ENCODE measurements at regions not wholly inside any gene's neighbourhood (a gene's known extent, or its start where the extent isn't known, plus 50 kb on each side); places are given as distances from the start of the nearest gene placed in this dataset.

GRCh38 chr17:68184816-68185436, 62.9 kb upstream of the AMZ2 start:
- no peak for DNase-seq (ENCODE audit: low read depth)

- no peak for DNase-seq (ENCODE audit: low read depth)
Measured at GRCh38 chr17:68185820-68186219, 62.0 kb upstream of the AMZ2 start.

- no peak for DNase-seq (ENCODE audit: low read depth)
Measured at GRCh38 chr17:68190495-68190894, 57.3 kb upstream of the AMZ2 start.

- DNase-seq (ENCODE audit: low read depth), result no peak
Measured at GRCh38 chr17:68195667-68196393, 52.0 kb upstream of the AMZ2 start.

GRCh38 chr17:68196394-68197090, 51.3 kb upstream of the AMZ2 start:
- no peak for DNase-seq (ENCODE audit: low read depth)

- DNase-seq (ENCODE audit: low read depth), result no peak
Measured at GRCh38 chr17:68197091-68197996, 50.5 kb upstream of the AMZ2 start.

- no peak for DNase-seq (ENCODE audit: low read depth)
Measured at GRCh38 chr17:68197997-68198930, 49.6 kb upstream of the AMZ2 start.

Data from GM04504 (cell line).